ENCODE measurements at regions not wholly inside any gene's neighbourhood (a gene's known extent, or its start where the extent isn't known, plus 50 kb on each side); places are given as distances from the start of the nearest gene placed in this dataset.

GRCh38 chr5:4243479-4244264 lies 648.0 kb downstream of the IRX1 start:
- no peak for DNase-seq

GRCh38 chr5:4244306-4244705 lies 648.7 kb downstream of the IRX1 start:
- no peak for DNase-seq

- DNase-seq, result no peak
These were observed 649.4 kb downstream of the IRX1 start for GRCh38 chr5:4245076-4245475.

GRCh38 chr5:4245511-4245910 lies 649.9 kb downstream of the IRX1 start:
- DNase-seq, result no peak

- no peak for DNase-seq
These were observed 650.8 kb downstream of the IRX1 start for GRCh38 chr5:4246447-4246846.

- DNase-seq, result no peak
These were observed 654.6 kb downstream of the IRX1 start for GRCh38 chr5:4250254-4250653.

- no peak for DNase-seq
These were observed 656.8 kb downstream of the IRX1 start for GRCh38 chr5:4252385-4252784.

GRCh38 chr5:4254736-4255135 lies 659.1 kb downstream of the IRX1 start:
- no peak for DNase-seq

GRCh38 chr5:4255441-4255840 lies 659.8 kb downstream of the IRX1 start:
- no peak for DNase-seq

- DNase-seq, result no peak
These were observed 662.5 kb downstream of the IRX1 start for GRCh38 chr5:4258170-4258569.

GRCh38 chr5:4271193-4271592 lies 675.6 kb downstream of the IRX1 start:
- DNase-seq, result no peak

- no peak for DNase-seq
These were observed 679.6 kb downstream of the IRX1 start for GRCh38 chr5:4275232-4275631.

- DNase-seq, result no peak
These were observed 699.2 kb downstream of the IRX1 start for GRCh38 chr5:4294878-4295277.

GRCh38 chr5:4295663-4296339 lies 700.2 kb downstream of the IRX1 start:
- peak; percentile 88 for DNase-seq

GRCh38 chr5:4306057-4306456 lies 710.4 kb downstream of the IRX1 start:
- DNase-seq, result no peak

- DNase-seq, result no peak
These were observed 713.4 kb downstream of the IRX1 start for GRCh38 chr5:4309026-4309425.

GRCh38 chr5:4313138-4313537 lies 717.5 kb downstream of the IRX1 start:
- peak; percentile 25 for DNase-seq

- DNase-seq, result no peak
These were observed 724.0 kb downstream of the IRX1 start for GRCh38 chr5:4319478-4320128.

GRCh38 chr5:4330327-4330726 lies 734.7 kb downstream of the IRX1 start:
- no peak for DNase-seq

GRCh38 chr5:4335078-4335477 lies 739.4 kb downstream of the IRX1 start:
- DNase-seq, result no peak

- no peak for DNase-seq
These were observed 741.9 kb downstream of the IRX1 start for GRCh38 chr5:4337519-4337918.

GRCh38 chr5:4339949-4340348 lies 744.3 kb downstream of the IRX1 start:
- DNase-seq, result no peak

GRCh38 chr5:4345850-4346249 lies 750.2 kb downstream of the IRX1 start:
- no peak for DNase-seq

- no peak for DNase-seq
These were observed 752.8 kb downstream of the IRX1 start for GRCh38 chr5:4348423-4348822.

Measured in eye (tissue), 1 donor.